ENCODE measurements at regions not wholly inside any gene's neighbourhood (a gene's known extent, or its start where the extent isn't known, plus 50 kb on each side); places are given as distances from the start of the nearest gene placed in this dataset.
A peak's percentile ranks its signal among the peaks of the same experiment; 100 is the strongest.

DNA sequence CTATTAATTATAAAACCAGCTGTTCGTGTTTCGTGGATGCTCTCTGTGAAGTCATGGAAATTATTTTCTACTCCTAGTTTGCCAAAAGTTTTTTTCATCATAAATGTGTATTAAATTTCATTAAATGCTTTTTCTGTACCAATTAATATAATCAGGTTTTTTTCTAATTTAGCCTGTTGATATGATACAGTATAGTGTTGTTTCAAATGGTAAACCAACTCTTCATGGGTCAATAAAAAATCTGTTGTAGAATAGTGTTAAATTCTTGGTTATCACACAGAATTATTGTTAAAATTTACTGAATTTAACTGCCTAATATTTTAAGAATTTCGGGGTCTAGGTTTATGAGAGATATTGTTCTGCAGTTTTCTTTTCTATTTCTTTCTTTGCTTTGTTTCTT is 505.9 kb upstream of the MANEA start:
- no peak for DNase-seq (ENCODE audit: low spot score)

DNA sequence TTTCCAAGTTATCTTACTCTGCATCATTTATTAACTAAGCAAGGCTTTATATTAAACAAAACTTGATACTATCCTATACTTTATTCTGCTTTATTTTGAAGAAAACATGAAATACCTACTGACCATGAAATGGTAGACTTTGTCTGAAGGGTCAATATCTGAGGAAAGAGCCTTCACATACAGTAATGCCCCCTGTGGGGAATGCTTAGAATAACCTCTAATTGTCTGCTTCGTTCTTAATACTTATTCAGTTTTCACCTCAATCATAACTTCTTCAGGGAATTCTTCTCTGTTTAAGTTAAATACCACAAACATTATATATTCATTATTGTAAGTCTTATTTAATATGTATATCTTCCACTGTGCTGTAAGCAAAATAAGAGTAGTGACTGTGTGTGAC is 498.9 kb upstream of the MANEA start:
- DNase-seq (ENCODE audit: low spot score): no peak

DNA sequence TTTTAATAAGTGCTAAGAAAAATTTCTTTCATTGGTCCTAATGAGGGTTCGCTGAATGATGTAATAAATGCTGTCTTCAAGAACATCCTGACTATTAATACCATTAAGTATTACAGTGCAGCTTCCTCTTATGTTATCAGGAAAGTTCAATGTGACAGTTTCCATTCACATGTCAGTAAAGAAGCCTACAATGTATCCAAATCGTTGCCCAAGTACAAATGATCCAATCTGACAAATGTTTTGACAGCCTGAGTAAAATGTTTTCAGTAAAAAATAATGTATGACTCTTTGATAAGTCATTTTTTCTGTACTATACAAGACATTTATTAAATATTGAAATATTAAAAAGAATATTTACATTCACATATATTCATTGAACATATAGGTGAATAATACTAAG is 496.1 kb upstream of the MANEA start:
- no peak for DNase-seq (ENCODE audit: low spot score)

DNA sequence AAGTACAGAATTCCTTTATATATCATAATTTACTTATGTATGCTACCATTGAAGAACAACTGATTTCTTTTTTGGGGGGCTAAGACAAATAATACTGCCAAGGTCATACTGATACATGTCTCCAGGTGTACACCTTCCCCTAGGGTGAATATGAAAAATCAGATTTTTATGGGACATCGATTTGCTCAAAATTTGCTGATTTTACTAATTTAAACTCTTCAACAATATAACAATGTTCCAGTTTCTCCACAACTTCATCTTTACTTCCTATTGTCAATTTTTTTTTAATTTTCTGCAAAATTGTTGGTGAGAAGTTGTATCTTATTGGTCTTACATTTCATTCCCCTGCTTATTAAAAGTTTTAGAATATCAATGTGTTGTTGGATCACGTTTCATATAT is 495.4 kb upstream of the MANEA start:
- no peak for DNase-seq (ENCODE audit: low spot score)

DNA sequence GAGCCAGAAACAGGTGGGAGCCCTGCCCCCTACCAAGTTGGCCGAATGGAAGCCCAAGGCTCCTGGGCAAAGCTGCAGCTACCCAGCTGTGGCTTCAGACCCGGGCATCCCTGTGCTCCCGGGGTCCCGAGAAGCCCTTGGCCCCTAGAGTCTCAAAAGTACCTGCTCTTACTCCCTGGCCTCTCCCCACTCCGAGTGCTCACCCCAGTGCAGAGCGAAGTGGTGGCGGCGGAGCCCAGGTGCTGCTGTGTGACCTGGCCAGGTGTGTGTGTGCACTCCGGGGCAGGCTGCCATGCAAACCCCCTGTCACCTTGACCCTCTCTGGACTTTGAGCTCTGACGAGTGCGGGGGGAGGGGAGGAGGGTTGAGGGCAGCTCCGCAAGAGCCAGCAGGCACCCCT is 493.8 kb upstream of the MANEA start:
- no peak for DNase-seq (ENCODE audit: low spot score)

DNA sequence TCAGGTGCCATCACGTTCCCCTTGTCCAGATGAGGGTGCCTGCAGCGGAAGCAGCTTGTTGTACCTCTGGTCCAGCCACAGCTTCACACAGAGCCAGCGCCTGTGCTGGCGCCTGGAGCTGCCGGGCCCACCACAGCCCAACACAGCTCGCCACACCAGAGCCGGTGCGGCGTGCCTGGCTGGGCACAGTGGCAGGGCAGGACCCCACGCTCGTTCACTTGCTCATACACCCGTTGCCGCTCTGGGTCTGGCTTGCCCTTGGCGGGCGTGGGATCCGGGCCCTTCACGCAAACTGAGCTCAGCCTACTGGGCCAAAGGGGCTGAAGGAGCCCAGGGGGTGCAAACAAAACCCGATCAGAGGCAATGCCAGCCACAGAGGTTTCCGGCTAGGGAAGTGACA is 492.5 kb upstream of the MANEA start:
- no peak for DNase-seq (ENCODE audit: low spot score)

DNA sequence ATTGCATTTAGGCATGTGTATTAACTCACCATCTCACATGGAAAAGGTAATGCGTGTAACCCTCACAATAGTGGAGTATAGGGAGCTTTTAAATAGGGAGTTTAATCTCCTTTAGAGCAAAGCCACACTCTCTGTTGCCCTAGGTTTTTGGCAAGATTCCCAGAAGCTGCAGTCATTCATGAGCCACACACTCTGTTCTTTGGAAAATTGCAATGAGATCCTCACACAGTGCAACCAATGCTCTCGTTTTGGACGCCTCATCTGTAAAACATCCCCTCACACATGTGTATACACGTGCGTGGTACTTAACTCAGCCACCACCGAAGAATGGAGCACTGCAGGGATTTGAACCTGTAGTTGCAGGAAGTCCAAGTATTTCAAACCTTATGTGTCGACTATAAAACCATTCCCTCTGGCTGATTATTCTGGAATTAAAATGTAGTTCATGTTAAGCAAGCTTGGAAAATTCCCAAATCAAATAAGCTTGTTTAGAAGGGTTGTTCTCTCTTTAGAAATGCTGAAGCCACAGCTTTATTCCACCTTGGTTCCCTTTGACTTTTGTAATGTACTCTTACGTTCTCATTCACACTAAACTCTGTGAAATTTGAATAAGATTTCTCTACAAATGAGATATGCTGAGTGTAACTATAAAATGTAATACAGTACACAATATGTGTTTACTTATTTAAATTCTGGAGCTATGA is 489.8 kb upstream of the MANEA start:
- DNase-seq (ENCODE audit: low spot score): no peak

DNA sequence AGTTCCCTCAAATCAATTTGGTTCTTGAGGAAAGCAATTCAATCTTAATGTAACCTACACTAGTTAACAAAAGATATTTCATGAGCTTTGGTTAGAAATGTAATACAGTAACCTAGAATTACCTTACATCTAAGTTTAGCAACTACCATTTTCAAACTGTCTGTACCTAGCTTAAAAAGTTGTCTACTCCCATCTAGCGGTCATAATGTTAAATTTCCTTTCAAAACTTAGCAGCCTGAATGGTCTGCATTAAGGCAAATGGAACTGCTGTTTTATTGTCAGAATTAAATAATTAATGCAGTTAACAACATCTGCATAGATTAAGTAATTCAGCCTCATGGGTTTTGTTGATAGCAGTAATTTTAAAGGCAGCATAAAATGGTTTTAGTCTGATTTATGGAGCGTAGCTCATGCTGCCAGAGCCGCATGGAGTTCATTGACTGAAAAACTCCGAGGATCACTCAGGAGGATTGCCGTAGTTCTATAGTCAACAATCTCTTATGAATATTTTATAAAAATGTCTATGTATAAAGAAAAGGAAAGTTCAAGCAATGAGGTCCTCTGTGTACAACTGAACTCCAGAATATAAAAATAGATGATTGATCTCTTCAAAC is 485.4 kb upstream of the MANEA start:
- peak; percentile 42 for DNase-seq (ENCODE audit: low spot score)

DNA sequence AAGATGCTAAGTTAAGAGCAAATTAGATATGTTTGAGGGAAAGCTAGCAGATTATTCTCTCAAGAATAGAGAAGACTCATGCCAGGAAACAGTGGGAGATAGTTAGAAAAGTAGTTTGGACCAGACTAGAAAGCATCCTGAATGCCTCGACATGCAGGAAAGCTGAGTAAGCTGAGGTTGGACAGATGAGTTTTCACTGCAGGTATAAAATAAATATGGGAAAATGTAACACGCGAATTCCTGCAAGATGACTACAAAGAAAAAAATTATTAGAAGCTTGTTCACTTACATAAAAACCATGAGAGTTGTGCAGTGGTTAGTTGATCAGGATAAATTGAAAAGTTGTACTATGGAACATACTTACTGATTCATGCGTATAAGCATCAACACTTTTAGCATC is 484.2 kb upstream of the MANEA start:
- no peak for DNase-seq (ENCODE audit: low spot score)

DNA sequence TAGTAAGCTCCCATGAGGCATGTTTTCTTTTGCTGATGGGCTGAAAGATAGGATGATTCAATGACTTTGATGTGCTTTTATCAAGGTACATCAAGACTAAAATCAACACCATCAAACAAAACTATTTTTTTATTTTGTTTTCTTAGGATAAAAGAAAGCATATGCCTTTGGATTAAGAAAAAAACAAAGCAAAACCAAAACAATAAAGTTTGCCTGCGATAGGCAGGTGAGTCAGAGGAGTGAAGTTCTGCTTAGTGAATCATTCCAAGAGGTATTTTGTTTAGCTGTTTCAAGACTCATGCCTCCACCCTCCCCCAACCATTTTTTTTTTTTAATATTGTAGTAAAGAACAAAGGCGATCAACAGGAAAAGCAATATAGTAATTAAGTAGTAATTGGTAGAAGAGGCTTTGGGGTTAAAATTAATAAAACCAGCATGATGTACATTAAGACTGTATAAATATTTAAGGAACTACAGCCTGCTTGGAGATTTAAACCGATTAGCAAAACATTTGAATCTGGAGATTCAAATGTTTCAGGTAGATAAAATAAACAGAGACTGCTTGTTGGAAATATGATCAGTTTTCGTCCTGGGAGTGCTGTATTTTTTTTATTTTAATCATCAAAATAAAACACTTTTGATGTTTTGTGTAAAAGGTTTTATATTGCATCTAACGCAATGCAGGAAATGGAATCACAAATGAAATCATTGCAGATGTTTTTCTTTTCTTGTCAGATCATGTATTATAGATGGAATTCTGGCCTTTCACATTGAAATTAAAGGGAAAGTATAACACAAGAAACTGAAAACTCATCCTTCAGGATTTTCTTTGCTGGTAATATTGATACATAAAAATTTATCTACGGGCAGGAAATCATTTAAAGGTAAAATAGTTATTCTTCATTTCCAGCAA is 482.3 kb upstream of the MANEA start:
- DNase-seq (ENCODE audit: low spot score): no peak

DNA sequence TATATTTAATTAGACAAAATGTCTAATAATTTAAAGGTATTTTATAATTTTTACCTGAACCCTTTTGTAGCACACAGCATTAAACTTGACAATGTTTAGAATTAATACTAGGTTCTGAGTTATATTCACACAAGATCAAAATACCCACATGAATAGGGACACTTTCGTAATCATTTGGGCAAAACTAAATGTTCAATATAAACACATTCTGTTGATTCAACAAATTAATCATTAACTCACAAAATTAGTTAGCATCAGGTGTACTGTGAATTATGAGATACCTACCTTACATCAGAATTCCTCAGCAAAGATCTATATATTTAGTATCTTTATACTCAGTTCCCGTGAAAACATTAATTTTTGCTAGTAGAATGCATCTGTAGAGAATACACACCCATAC is 481.5 kb upstream of the MANEA start:
- no peak for DNase-seq (ENCODE audit: low spot score)

DNA sequence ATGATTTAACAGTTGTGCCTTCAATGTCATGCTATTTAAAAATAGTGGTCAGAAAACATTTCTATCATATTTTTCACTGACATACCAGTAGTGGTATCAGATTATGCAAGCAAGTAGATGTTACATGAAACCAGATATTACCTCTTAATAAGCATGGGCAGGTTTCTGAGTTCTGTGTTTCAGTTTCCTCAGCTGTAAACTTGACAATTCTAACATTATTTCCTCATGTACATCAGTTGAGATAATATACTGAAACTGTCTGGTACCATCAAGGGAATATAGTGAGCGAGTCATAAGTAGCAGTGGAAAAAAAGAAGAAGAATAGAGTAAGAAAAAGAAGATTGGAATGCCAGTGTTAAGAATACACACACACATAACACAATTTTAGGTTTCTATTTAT is 477.9 kb upstream of the MANEA start:
- DNase-seq (ENCODE audit: low spot score): no peak

DNA sequence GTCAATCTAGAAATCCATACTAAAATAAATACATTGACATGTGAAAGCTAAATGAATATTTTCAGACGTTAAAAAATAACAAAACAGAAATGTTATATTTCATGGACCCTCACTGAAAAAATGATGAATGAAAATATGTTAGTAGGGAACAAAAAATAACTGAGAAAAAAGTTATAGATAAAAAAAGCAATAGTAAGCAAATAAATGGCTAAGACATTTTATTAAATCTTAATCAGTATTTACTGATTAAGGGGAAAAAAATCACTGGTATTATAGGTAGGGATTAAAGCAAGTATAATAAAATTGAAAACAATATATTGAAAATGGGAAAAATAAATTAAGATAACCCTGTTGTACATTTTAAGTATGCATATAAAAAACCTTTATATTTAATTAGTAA is 468.1 kb upstream of the MANEA start:
- DNase-seq (ENCODE audit: low spot score): no peak

DNA sequence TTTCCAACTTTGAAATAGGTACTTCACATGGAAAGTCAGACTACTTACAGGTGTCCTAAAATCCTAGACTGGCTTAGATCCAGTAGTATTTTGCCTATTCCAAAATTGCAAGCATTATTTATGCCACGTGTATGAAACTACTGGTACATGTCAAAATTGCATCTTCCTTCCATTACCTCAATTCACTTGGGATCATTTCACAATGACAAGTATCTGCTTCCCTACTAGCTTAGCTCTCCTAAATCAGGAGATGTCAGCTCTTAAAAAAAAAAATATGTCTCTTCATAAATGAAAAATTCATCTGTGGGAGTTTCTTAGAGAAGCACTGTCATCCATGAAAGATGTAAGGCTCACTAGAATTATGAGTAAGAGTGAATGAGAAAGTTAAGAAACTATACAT is 466.6 kb upstream of the MANEA start:
- no peak for DNase-seq (ENCODE audit: low spot score)

DNA sequence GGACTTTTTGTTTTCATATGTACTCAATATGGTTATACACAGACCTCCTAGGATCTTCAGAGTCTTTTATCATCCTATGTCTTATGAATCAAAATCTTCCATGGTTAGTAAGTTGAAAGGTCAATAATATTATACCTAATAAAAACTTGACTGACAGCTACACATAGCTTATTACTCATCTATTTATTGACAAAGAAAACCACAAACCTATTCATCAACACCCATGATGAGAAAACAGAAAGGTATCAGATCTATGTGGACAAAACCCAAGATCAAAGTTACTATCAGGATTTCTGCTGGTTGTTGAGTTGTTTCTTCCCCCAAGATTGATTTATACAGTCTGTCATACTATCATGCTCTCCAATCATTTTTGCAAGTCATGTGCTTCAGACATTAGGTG is 460.1 kb upstream of the MANEA start:
- no peak for DNase-seq (ENCODE audit: low spot score)

DNA sequence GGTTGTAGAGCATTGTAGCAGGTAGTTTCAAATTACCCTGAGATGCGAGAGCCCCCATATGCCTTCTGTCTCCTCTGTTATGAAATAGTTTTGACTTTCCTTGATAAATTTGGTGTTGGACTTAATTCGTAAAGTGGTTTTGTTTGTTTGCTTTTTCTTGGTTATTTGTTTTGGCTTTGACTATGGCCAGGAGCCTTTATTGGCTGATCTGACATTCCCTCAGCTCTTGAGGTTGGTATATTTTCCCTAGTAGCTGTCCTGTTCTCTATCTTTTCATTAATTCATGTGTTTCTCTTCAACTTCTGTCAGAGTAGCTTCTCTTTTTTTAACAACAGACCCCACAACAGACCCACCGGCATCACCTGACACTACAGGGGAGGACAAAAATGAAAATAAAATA is 457.4 kb upstream of the MANEA start:
- no peak for DNase-seq (ENCODE audit: low spot score)

DNA sequence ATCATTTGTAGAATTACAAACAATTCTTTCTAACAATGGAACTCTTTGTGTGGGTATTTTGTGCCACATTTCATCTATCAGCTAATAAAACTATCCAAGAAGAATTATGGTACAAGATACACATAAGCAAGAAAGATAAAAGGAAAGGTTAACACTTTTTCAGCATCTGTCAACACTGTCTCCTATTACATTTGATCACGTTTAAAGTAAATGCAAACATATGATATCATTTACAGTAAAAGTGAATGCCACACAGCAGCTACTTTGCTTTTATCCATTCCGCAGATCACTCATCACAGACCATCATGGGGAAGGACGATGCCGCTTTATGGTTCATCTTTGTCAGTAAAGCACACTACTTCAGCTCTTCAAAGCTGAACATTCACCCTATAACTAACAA is 456.4 kb upstream of the MANEA start:
- no peak for DNase-seq (ENCODE audit: low spot score)

DNA sequence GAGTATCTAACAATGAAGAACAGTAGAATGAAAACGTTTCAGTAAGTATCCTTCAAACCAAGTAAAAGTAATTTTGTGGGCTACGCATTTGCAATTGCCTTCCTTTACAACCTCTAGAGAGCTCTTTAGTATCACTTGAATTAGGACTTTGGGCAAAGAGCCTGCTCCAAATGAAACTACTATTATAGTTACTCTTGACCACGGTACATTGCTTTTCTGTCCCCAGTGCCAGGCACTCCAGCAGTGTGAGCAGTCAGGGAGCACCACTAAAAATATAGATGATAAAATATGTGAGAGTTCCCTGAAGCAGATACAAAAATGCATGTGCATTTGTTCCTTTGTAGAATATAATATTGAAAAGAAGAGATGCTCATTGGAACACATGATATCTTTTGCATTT is 450.1 kb upstream of the MANEA start:
- no peak for DNase-seq (ENCODE audit: low spot score)

DNA sequence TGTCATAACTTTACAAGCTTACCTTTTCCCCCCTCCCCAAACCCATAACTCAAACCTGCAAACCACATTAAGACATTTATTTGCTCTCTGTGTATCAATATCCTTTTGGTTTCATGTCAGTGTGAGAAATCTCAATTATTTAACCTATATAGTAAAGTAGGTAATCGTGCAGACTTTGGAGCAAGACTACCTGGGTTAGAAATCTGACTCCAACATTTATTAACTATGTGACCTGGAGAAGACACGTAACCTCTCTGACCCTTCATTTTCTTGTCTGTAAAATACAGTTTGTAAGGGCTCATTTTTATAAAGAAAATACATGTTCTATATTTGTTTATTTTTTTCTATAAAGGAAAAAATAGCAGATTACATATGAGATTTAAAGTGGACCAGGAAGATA is 448.9 kb upstream of the MANEA start:
- no peak for DNase-seq (ENCODE audit: low spot score)

DNA sequence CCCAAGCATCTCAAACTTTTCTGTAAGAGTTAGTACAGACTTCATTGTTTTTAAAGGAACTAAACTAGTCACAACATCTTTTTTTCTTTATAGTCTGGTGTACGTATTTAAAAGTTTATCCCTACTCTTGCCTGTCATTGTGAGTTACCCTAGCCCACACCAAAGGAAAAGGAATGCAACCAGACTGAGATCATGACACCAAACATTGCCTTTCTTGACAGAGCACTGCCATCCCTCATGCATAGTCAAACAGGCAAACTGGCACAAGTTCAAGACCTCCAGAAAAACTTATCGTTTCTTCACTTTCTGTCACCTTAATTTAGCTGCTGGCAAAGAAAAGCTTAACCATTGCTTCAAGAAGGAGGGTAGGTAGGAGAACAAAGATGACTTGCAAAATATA is 448.4 kb upstream of the MANEA start:
- peak; percentile 7 for DNase-seq (ENCODE audit: low spot score)

DNA sequence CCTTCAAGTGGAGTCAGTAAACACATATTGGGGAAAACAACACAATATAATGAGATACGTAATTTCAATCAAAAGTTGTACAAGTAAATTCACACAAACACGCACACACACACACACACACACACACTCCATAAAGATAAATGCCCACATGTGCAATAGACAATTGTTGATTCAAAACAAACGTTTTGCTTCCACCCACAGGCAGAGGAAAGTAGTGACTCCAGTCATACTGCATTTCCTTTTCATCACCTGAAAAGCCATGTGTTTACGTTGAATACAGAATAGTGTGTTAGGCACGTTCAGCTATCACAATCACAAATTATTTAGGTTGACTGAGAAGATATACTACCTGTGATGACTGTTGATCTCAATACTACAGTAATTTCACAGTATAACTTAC is 443.8 kb upstream of the MANEA start:
- no peak for DNase-seq (ENCODE audit: low spot score)

DNA sequence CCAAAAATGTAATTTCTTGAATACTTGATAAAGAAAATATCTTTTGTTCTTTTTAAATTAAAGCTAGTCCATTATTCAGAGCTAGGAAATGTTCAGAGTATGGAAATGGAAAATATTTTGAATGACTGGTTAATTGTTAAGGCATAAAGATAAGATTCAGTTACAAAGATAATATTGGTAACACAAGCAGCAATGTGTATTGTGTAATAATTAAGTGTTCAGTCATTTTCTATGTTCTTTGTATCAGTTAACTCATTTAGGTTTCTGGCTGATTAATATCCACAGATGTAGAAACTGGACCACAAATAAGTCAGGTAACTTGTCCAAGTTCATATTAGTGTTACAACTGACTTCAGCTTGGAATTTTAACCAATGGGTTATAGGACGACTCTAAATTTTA is 442.2 kb upstream of the MANEA start:
- DNase-seq (ENCODE audit: low spot score): no peak

DNA sequence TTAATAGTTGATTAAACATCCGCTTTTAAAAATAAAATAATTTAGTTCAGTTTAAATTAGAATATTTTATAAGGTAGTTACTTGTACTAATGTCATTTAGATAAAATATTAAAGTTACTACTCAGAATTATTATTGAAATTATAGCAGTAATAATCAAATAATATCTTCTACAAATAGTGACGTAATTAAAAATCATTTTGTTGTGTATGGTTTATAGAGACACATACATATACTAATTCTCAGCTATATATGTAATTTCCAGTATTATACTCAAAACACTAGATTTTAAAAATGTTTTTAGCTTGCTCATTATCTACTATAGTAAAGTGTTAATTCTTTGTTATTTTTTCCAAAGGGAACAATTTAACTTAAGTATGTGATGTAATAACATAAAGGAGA is 435.2 kb upstream of the MANEA start:
- no peak for DNase-seq (ENCODE audit: low spot score)

Measured in iPS-NIHi11 (cell line).